ENCODE measurements at regions not wholly inside any gene's neighbourhood (a gene's known extent, or its start where the extent isn't known, plus 50 kb on each side); places are given as distances from the start of the nearest gene placed in this dataset.

GRCh38 chr7:54883576-54883975, 124.6 kb upstream of the SEC61G start:
- TF ChIP-seq CTCF (conservative IDR thresholded peaks at IDR 0.05; ENCODE audit: low read depth, low read length) (no peak), USF2 (IDR thresholded peaks at IDR 0.05; ENCODE audit: low read depth, low read length) (no peak), CHD1 (IDR thresholded peaks at IDR 0.05; ENCODE audit: low read depth, low read length) (no peak)

Measured in IMR-90 (cell line).